ENCODE measurements at regions not wholly inside any gene's neighbourhood (a gene's known extent, or its start where the extent isn't known, plus 50 kb on each side); places are given as distances from the start of the nearest gene placed in this dataset.

GRCh38 chr4:131347816-131348215, 1801.3 kb upstream of the PCDH10 start:
- TF ChIP-seq, protein P1, sequence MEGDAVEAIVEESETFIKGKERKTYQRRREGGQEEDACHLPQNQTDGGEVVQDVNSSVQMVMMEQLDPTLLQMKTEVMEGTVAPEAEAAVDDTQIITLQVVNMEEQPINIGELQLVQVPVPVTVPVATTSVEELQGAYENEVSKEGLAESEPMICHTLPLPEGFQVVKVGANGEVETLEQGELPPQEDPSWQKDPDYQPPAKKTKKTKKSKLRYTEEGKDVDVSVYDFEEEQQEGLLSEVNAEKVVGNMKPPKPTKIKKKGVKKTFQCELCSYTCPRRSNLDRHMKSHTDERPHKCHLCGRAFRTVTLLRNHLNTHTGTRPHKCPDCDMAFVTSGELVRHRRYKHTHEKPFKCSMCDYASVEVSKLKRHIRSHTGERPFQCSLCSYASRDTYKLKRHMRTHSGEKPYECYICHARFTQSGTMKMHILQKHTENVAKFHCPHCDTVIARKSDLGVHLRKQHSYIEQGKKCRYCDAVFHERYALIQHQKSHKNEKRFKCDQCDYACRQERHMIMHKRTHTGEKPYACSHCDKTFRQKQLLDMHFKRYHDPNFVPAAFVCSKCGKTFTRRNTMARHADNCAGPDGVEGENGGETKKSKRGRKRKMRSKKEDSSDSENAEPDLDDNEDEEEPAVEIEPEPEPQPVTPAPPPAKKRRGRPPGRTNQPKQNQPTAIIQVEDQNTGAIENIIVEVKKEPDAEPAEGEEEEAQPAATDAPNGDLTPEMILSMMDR (IDR thresholded peaks at IDR 0.05), result no peak
- no peak for TF ChIP-seq POLR2A (IDR thresholded peaks at IDR 0.05)
